GOT3 (cell line): ENCODE measurements at regions not wholly inside any gene's neighbourhood (a gene's known extent, or its start where the extent isn't known, plus 50 kb on each side); places are given as distances from the start of the nearest gene placed in this dataset.

Source experiments
- DNase-seq: peaks from one replicate; lab custom pipeline; 2025; ENCODE audit warnings: mixed read lengths; lab: John Stamatoyannopoulos, UW

- DNase-seq = no peak
These were observed 298.8 kb upstream of the FERMT1 start for GRCh38 chr20:6421321-6422248.

GRCh38 chr20:6420336-6420735, 297.5 kb upstream of the FERMT1 start:
- DNase-seq = no peak

GRCh38 chr20:6418732-6419131, 295.9 kb upstream of the FERMT1 start:
- DNase-seq = no peak

GRCh38 chr20:6416371-6416770, 293.5 kb upstream of the FERMT1 start:
- no peak for DNase-seq

GRCh38 chr20:6411651-6412050, 288.8 kb upstream of the FERMT1 start:
- DNase-seq = no peak

- no peak for DNase-seq
These were observed 287.9 kb upstream of the FERMT1 start for GRCh38 chr20:6410721-6411120.

- no peak for DNase-seq
These were observed 284.3 kb upstream of the FERMT1 start for GRCh38 chr20:6407163-6407562.

GRCh38 chr20:6401893-6402557, 279.2 kb upstream of the FERMT1 start:
- no peak for DNase-seq

- no peak for DNase-seq
These were observed 274.3 kb upstream of the FERMT1 start for GRCh38 chr20:6397115-6397514.

GRCh38 chr20:6395695-6396094, 272.9 kb upstream of the FERMT1 start:
- DNase-seq = no peak

- no peak for DNase-seq
These were observed 265.9 kb upstream of the FERMT1 start for GRCh38 chr20:6388671-6389197.

GRCh38 chr20:6384956-6385486, 262.2 kb upstream of the FERMT1 start:
- DNase-seq = no peak

- DNase-seq = no peak
These were observed 261.6 kb upstream of the FERMT1 start for GRCh38 chr20:6384380-6384779.

GRCh38 chr20:6381887-6382286, 259.1 kb upstream of the FERMT1 start:
- DNase-seq = no peak

GRCh38 chr20:6362245-6362644, 239.4 kb upstream of the FERMT1 start:
- DNase-seq = no peak

- no peak for DNase-seq
These were observed 237.9 kb upstream of the FERMT1 start for GRCh38 chr20:6360766-6361165.

- no peak for DNase-seq
These were observed 233.1 kb upstream of the FERMT1 start for GRCh38 chr20:6355754-6356451.

- DNase-seq = no peak
These were observed 226.1 kb upstream of the FERMT1 start for GRCh38 chr20:6348908-6349307.

GRCh38 chr20:6347916-6348315, 225.1 kb upstream of the FERMT1 start:
- no peak for DNase-seq

GRCh38 chr20:6341491-6341890, 218.7 kb upstream of the FERMT1 start:
- no peak for DNase-seq

- no peak for DNase-seq
These were observed 216.3 kb upstream of the FERMT1 start for GRCh38 chr20:6339176-6339575.

- no peak for DNase-seq
These were observed 210.3 kb upstream of the FERMT1 start for GRCh38 chr20:6333110-6333509.
